ENCODE measurements at regions not wholly inside any gene's neighbourhood (a gene's known extent, or its start where the extent isn't known, plus 50 kb on each side); places are given as distances from the start of the nearest gene placed in this dataset.

DNA sequence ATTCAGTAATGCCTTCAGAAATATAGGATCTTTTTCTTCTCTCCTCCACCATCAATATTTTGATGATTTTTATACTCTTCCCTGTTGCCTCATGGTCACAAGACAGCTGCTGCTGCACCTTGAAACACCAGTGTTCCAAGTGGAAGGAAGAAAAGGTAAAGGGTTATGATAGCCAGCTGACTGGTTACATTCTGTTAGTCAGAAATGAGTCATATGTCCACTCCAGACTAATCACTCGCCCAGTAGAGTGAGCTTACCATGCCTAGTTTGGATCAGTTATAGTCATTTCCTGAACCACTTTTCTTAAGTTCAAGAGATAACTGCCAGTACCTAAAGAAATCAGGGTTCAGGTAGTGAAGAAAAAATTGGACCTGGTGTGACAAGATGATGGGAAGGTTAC lies 532.3 kb upstream of the SMIM31 start:
- Histone ChIP-seq H2BK120ac (ENCODE audit: low read depth, low read length) (no peak overlapping the region), H4K5ac (ENCODE audit: low read length) (no peak overlapping the region), H3K27me3 (ENCODE audit: insufficient read depth, low read length, poor library complexity) (no peaks in the 10 kb centered on the region), H3K36me3 (ENCODE audit: control insufficient read depth, insufficient read depth, low read length) (no peaks in the 10 kb centered on the region), H3K4me2 (ENCODE audit: low read length) (no peak overlapping the region), H3K27ac (ENCODE audit: low read depth, low read length) (no peak overlapping the region), H3K23ac (ENCODE audit: low read length) (no peak overlapping the region), H3K4ac (ENCODE audit: low read depth, low read length) (no peak overlapping the region), H2BK15ac (replicated peaks; ENCODE audit: low read depth) (no peak overlapping the region), H4K8ac (ENCODE audit: low read depth, low read length) (no peak overlapping the region), H3K9ac (ENCODE audit: low read length) (no peak overlapping the region), H2BK5ac (ENCODE audit: low read length) (no peak overlapping the region), H3K4me3 (ENCODE audit: low read length) (no peak overlapping the region), H3K4me1 (ENCODE audit: control insufficient read depth, low read depth, low read length) (no peaks in the 10 kb centered on the region), H3K79me1 (ENCODE audit: low read length) (no peaks in the 10 kb centered on the region), H2AK5ac (ENCODE audit: low read length) (no peak overlapping the region), H3K18ac (ENCODE audit: low read length) (no peak overlapping the region), H3K79me2 (ENCODE audit: control insufficient read depth, insufficient read depth, low read length) (no peaks in the 10 kb centered on the region), H3K56ac (ENCODE audit: low read length) (no peak overlapping the region)
- WGBS (ENCODE audit: extremely low coverage, insufficient coverage, low lambda C conversion rate) = no CpG with 5 or more reads among the region's 1 CpG
- DNase-seq = no peak

DNA sequence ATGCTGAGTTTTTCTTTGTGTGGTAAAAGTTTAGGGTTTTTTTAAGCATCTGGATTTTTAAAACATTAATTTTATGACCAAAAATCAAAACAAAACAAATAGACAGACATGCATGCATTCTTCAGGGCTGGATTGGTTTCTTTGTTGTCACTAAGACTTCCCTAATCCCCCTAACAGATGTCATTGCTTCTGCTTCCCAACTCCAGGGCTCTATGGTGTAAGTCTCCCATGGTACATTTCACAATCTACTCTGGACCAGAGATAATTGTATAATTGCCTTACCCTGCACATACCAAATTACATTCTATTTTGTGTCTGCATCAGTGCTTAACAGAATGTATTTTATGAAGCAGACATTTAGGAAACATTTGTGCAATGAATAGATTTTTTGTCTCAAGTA lies 529.1 kb upstream of the SMIM31 start:
- H3K27me3 ChIP-seq (ENCODE audit: insufficient read depth, low read length, poor library complexity) = no peaks in the 10 kb centered on the region
- no peak overlapping the region for H2BK5ac ChIP-seq (ENCODE audit: low read length)
- H3K27ac ChIP-seq (ENCODE audit: low read depth, low read length) = no peak overlapping the region
- no peaks in the 10 kb centered on the region for H3K36me3 ChIP-seq (ENCODE audit: control insufficient read depth, insufficient read depth, low read length)
- no peaks in the 10 kb centered on the region for H3K79me1 ChIP-seq (ENCODE audit: low read length)
- H2AK5ac ChIP-seq (ENCODE audit: low read length) = no peak overlapping the region
- H3K4me2 ChIP-seq (ENCODE audit: low read length) = no peak overlapping the region
- H3K4ac ChIP-seq (ENCODE audit: low read depth, low read length) = no peak overlapping the region
- no peaks in the 10 kb centered on the region for H3K79me2 ChIP-seq (ENCODE audit: control insufficient read depth, insufficient read depth, low read length)
- no peak overlapping the region for H3K56ac ChIP-seq (ENCODE audit: low read length)
- no peak overlapping the region for H3K23ac ChIP-seq (ENCODE audit: low read length)
- H3K18ac ChIP-seq (ENCODE audit: low read length) = no peak overlapping the region
- no peak for DNase-seq
- no peak overlapping the region for H4K5ac ChIP-seq (ENCODE audit: low read length)
- H3K4me1 ChIP-seq (ENCODE audit: control insufficient read depth, low read depth, low read length) = no peaks in the 10 kb centered on the region
- H2BK120ac ChIP-seq (ENCODE audit: low read depth, low read length) = no peak overlapping the region
- H3K4me3 ChIP-seq (ENCODE audit: low read length) = no peak overlapping the region
- no peak overlapping the region for H3K9ac ChIP-seq (ENCODE audit: low read length)
- no peak overlapping the region for H2BK15ac ChIP-seq (replicated peaks; ENCODE audit: low read depth)
- no peak overlapping the region for H4K8ac ChIP-seq (ENCODE audit: low read depth, low read length)

DNA sequence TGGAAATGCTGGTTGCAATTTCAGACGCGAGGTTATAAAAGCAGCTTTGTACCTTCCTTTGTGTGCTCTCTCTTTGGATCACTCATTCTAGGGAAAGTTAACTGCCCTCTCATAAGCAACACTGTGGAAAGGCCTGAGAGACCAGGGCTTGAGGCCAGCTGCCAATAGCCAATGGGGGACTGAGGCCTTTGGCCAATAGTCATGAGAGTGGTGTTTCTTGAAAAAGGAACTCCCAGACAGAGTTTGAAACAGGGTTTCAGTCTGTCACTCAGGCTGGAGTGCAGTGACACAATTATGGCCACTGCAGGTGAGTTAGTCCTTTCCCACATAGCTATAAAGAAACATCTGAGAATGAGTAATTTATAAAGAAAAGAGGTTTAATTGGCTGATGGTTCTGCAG lies 524.7 kb upstream of the SMIM31 start:
- Histone ChIP-seq H3K27me3 (ENCODE audit: insufficient read depth, low read length, poor library complexity) (no peaks in the 10 kb centered on the region), H3K4me1 (ENCODE audit: control insufficient read depth, low read depth, low read length) (no peaks in the 10 kb centered on the region), H3K36me3 (ENCODE audit: control insufficient read depth, insufficient read depth, low read length) (no peaks in the 10 kb centered on the region), H3K79me1 (ENCODE audit: low read length) (no peaks in the 10 kb centered on the region), H3K4me3 (ENCODE audit: low read length) (no peak overlapping the region), H3K27ac (ENCODE audit: low read depth, low read length) (no peak overlapping the region), H3K79me2 (ENCODE audit: control insufficient read depth, insufficient read depth, low read length) (no peaks in the 10 kb centered on the region), H3K4ac (ENCODE audit: low read depth, low read length) (no peak overlapping the region), H2AK5ac (ENCODE audit: low read length) (no peak overlapping the region), H2BK120ac (ENCODE audit: low read depth, low read length) (no peak overlapping the region), H3K18ac (ENCODE audit: low read length) (no peak overlapping the region), H4K5ac (ENCODE audit: low read length) (no peak overlapping the region), H3K4me2 (ENCODE audit: low read length) (no peak overlapping the region), H2BK5ac (ENCODE audit: low read length) (no peak overlapping the region), H4K8ac (ENCODE audit: low read depth, low read length) (no peak overlapping the region), H3K9ac (ENCODE audit: low read length) (no peak overlapping the region), H3K23ac (ENCODE audit: low read length) (no peak overlapping the region), H2BK15ac (replicated peaks; ENCODE audit: low read depth) (no peak overlapping the region), H3K56ac (ENCODE audit: low read length) (no peak overlapping the region)
- WGBS (ENCODE audit: extremely low coverage, insufficient coverage, low lambda C conversion rate) = no CpG with 5 or more reads among the region's 2 CpGs
- no peak for DNase-seq

DNA sequence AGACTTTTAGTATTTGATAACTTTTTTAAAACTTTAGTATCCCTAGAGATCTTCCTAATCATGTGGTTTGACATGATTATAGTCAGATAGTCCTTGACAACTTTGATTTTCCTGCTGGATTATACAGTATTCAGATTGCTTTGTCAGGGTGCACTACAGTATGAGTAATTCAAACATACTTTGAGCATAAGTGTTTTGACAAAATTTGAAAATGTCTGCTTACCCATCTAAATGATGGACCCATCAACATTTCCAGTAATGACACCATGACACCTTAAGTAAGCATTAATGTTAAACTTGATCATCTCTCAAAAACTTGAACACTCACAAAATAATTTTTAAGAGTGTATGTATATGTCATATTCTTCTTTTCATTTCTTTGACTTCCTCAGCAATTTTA lies 514.5 kb upstream of the SMIM31 start:
- no peak overlapping the region for H3K27ac ChIP-seq (ENCODE audit: low read depth, low read length)
- H3K56ac ChIP-seq (ENCODE audit: low read length) = no peak overlapping the region
- no peak overlapping the region for H2BK5ac ChIP-seq (ENCODE audit: low read length)
- H3K18ac ChIP-seq (ENCODE audit: low read length) = no peak overlapping the region
- no peak for DNase-seq
- no peak overlapping the region for H3K4ac ChIP-seq (ENCODE audit: low read depth, low read length)
- H3K79me1 ChIP-seq (ENCODE audit: low read length) = no peaks in the 10 kb centered on the region
- no peaks in the 10 kb centered on the region for H3K27me3 ChIP-seq (ENCODE audit: insufficient read depth, low read length, poor library complexity)
- no peaks in the 10 kb centered on the region for H3K4me1 ChIP-seq (ENCODE audit: control insufficient read depth, low read depth, low read length)
- no peak overlapping the region for H3K23ac ChIP-seq (ENCODE audit: low read length)
- H2BK120ac ChIP-seq (ENCODE audit: low read depth, low read length) = no peak overlapping the region
- H2BK15ac ChIP-seq (replicated peaks; ENCODE audit: low read depth) = no peak overlapping the region
- H4K8ac ChIP-seq (ENCODE audit: low read depth, low read length) = no peak overlapping the region
- H3K4me2 ChIP-seq (ENCODE audit: low read length) = no peak overlapping the region
- no peak overlapping the region for H3K4me3 ChIP-seq (ENCODE audit: low read length)
- H3K36me3 ChIP-seq (ENCODE audit: control insufficient read depth, insufficient read depth, low read length) = no peaks in the 10 kb centered on the region
- no peak overlapping the region for H2AK5ac ChIP-seq (ENCODE audit: low read length)
- H4K5ac ChIP-seq (ENCODE audit: low read length) = no peak overlapping the region
- no peak overlapping the region for H3K9ac ChIP-seq (ENCODE audit: low read length)
- no peaks in the 10 kb centered on the region for H3K79me2 ChIP-seq (ENCODE audit: control insufficient read depth, insufficient read depth, low read length)

DNA sequence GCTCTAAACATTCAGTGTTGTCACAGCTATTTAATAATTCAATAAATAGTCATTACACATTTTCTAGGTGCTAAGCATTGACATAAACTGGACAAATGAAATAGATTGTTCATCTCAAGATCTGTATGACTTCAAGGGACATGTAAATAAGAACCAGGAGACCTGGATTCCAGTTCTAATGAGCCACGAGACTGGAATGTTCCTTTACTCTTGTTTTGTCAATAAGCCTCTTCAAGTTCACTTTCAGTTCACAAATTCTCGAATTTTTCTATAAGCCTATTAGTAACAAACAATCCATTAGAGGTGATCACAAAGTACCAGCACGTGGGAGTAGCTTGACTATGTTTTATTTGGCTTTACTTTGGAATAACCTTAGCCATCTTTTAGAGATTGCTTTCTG lies 514.0 kb upstream of the SMIM31 start:
- no peak overlapping the region for H4K8ac ChIP-seq (ENCODE audit: low read depth, low read length)
- H3K27me3 ChIP-seq (ENCODE audit: insufficient read depth, low read length, poor library complexity) = no peaks in the 10 kb centered on the region
- no CpG with 5 or more reads among the region's 3 CpGs for WGBS (ENCODE audit: extremely low coverage, insufficient coverage, low lambda C conversion rate)
- DNase-seq = no peak
- no peak overlapping the region for H3K23ac ChIP-seq (ENCODE audit: low read length)
- no peak overlapping the region for H3K4me3 ChIP-seq (ENCODE audit: low read length)
- no peak overlapping the region for H2AK5ac ChIP-seq (ENCODE audit: low read length)
- H3K79me2 ChIP-seq (ENCODE audit: control insufficient read depth, insufficient read depth, low read length) = no peaks in the 10 kb centered on the region
- no peaks in the 10 kb centered on the region for H3K79me1 ChIP-seq (ENCODE audit: low read length)
- H3K18ac ChIP-seq (ENCODE audit: low read length) = no peak overlapping the region
- no peak overlapping the region for H3K27ac ChIP-seq (ENCODE audit: low read depth, low read length)
- no peak overlapping the region for H3K4me2 ChIP-seq (ENCODE audit: low read length)
- H2BK15ac ChIP-seq (replicated peaks; ENCODE audit: low read depth) = no peak overlapping the region
- H3K56ac ChIP-seq (ENCODE audit: low read length) = no peak overlapping the region
- no peak overlapping the region for H2BK5ac ChIP-seq (ENCODE audit: low read length)
- H3K36me3 ChIP-seq (ENCODE audit: control insufficient read depth, insufficient read depth, low read length) = no peaks in the 10 kb centered on the region
- H3K9ac ChIP-seq (ENCODE audit: low read length) = no peak overlapping the region
- no peaks in the 10 kb centered on the region for H3K4me1 ChIP-seq (ENCODE audit: control insufficient read depth, low read depth, low read length)
- H3K4ac ChIP-seq (ENCODE audit: low read depth, low read length) = no peak overlapping the region
- H2BK120ac ChIP-seq (ENCODE audit: low read depth, low read length) = no peak overlapping the region
- no peak overlapping the region for H4K5ac ChIP-seq (ENCODE audit: low read length)

DNA sequence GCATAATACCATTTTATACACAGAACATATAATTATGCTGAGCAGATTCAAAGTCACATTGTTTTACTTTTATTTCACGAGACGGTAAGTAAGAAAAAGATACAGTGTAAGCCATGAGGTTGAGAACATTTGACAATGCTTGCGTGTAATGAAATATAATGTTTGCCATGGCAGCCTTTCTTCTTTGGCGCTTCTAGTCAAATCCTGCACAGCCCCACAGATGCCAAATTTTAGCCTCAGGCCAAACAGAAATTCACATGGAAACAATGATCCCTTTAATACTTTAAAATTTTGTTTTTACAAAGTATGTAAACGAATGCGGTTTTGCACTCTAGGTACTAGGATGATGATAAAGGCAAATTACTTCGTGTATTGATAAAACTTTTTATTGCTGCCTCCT lies 502.7 kb upstream of the SMIM31 start:
- H3K4me2 ChIP-seq (ENCODE audit: low read length) = no peak overlapping the region
- no peak overlapping the region for H3K56ac ChIP-seq (ENCODE audit: low read length)
- H3K9ac ChIP-seq (ENCODE audit: low read length) = no peak overlapping the region
- no peak overlapping the region for H4K8ac ChIP-seq (ENCODE audit: low read depth, low read length)
- H3K36me3 ChIP-seq (ENCODE audit: control insufficient read depth, insufficient read depth, low read length) = no peaks in the 10 kb centered on the region
- H3K23ac ChIP-seq (ENCODE audit: low read length) = no peak overlapping the region
- no peak overlapping the region for H3K4me3 ChIP-seq (ENCODE audit: low read length)
- H3K79me2 ChIP-seq (ENCODE audit: control insufficient read depth, insufficient read depth, low read length) = no peaks in the 10 kb centered on the region
- no peak overlapping the region for H2BK15ac ChIP-seq (replicated peaks; ENCODE audit: low read depth)
- H3K27ac ChIP-seq (ENCODE audit: low read depth, low read length) = no peak overlapping the region
- H2AK5ac ChIP-seq (ENCODE audit: low read length) = no peak overlapping the region
- H2BK120ac ChIP-seq (ENCODE audit: low read depth, low read length) = no peak overlapping the region
- H3K79me1 ChIP-seq (ENCODE audit: low read length) = no peaks in the 10 kb centered on the region
- no peak overlapping the region for H3K18ac ChIP-seq (ENCODE audit: low read length)
- H3K27me3 ChIP-seq (ENCODE audit: insufficient read depth, low read length, poor library complexity) = no peaks in the 10 kb centered on the region
- H2BK5ac ChIP-seq (ENCODE audit: low read length) = no peak overlapping the region
- WGBS (ENCODE audit: extremely low coverage, insufficient coverage, low lambda C conversion rate) = no CpG with 5 or more reads among the region's 7 CpGs
- H4K5ac ChIP-seq (ENCODE audit: low read length) = no peak overlapping the region
- no peak for DNase-seq
- no peak overlapping the region for H3K4ac ChIP-seq (ENCODE audit: low read depth, low read length)
- H3K4me1 ChIP-seq (ENCODE audit: control insufficient read depth, low read depth, low read length) = no peaks in the 10 kb centered on the region
